ENCODE measurements at regions not wholly inside any gene's neighbourhood (a gene's known extent, or its start where the extent isn't known, plus 50 kb on each side); places are given as distances from the start of the nearest gene placed in this dataset.

DNA sequence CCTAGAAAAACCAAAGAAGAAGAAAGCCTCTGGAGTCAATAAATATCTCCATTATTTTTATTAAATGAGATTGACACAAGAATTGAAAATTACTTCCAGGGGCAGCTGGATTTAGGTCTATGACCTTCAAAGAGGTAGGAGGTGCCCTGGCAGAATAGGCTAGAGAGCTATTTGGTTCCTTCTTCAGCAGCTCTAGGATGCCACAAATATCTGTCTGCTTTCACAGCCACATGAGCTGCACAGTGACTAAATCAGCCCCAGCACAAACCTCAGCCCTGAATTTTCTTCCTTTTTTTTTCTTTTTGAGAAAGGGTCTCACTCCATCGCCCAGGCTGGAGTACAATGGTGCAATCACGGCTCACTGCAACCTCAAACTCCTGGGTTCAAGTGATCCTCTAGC is 223.5 kb downstream of the ABHD5 start:
- intact Hi-C loops (cut with DNase I), result no loop called here
- DNase-seq (ENCODE audit: missing footprints), result no peak
- ATAC-seq, result no peak

DNA sequence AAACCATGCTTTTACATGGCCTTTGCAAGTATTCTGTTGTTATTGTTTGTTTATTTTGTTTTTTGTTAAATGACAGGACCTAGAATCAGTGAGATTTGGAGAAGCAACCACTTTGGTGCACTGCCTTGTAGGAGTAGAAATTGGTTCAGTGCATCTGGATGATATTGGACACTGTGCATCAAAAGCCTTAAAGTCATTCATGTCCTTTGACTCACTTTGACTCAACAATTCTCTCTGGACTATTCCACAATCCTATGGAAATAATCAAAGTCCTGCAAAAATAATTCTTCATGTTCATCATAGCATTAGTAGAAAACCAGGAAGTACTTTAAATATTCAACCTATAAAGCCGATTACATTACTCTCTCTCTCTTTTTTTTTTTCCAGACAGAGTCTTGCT is 224.8 kb downstream of the ABHD5 start:
- no peak for DNase-seq (ENCODE audit: missing footprints)
- intact Hi-C loops (cut with DNase I), result no loop called here
- ATAC-seq, result no peak

DNA sequence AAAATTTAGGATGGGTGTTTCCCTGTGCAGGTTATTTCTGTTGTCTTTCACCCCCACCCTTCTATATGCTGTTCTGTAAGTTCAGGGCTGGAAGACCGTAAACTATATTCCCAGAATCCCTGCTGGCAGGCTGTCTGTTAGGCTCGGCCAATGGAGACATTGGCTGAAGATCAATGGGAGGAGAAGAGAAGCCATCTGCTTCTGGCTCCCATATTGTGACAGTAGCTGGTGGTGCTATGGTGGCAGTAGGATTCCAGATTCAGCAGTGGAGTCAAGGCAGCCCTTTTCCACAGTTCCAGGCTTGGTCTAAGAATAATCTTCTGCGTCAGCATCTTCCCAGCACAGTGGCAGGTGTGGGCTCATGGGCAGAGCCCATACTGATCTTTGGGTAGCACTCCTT is 226.6 kb downstream of the ABHD5 start:
- ATAC-seq, result no peak
- no peak for DNase-seq (ENCODE audit: missing footprints)
- intact Hi-C loops (cut with DNase I), result no loop called here

DNA sequence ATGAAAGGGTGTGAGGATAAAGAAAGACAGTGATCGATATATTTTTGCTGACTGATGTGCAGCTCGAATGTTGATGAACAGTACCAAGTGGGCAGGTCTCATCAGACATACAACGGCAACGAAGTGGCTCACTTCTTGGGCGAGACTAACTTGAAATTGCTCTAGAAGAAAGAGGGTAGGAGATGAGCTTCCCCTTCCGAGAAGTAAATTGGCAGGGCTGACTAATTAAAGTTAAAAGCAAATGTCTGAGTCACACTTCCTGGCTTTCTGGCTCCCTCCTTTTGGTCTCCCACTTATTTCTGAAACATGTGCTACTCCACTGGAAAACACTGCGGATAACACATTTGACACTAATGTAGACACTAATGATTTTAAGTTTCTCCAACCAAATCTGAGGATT is 228.3 kb downstream of the ABHD5 start:
- no peak for ATAC-seq
- intact Hi-C loops (cut with DNase I), result no loop called here
- no peak for DNase-seq (ENCODE audit: missing footprints)

DNA sequence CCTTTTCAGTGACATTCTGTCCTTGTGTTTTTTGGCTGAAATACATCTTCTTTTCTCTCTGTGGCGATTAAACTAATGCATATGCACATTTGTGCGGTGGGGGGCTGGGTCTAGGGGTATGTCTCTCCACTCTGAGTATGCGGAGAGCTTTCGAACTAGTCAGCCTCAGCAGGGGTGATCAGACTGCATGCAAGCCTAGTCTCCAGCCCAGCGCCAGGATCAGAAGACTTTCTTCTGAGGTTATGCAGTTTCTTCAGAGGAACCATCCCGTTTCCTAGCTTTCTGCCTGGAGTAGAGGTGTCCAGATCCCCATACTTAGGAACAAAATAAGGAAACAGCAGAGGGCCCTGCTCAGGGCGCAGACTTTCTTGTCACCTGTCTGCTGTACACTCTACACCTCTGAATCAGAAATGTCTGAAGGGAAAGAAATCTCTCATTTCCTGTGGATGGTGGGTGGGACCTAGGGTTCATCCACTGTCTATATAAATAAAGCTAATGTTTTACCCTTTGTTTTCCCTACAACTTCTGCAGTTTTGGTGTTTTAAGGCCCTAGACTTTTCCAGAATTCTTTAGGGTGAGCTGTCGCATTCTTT is 230.4 kb downstream of the ABHD5 start:
- DNase-seq (ENCODE audit: missing footprints), result no peak
- intact Hi-C loops (cut with DNase I), result no loop called here
- ATAC-seq, result no peak

DNA sequence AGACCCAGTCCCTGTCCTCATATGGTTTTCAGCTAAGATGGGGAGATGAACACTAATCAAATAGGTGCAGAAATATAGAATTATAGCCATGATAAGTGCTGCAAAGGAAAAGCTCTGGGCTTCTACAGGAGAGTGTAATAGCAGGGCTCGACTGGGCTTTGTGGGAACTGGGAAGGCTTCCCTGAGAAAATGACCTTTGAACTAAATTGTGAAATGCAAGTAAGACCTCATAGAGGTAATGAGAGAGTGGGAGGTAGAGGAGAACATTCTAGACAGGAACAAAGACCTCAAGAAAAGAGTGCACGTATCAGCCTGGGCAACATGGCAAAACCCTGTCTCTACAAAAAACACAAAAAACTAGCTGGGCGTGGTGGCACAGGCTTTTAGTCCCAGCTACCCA is 231.6 kb downstream of the ABHD5 start:
- no peak for DNase-seq (ENCODE audit: missing footprints)
- intact Hi-C loops (cut with DNase I), result no loop called here
- no peak for ATAC-seq

DNA sequence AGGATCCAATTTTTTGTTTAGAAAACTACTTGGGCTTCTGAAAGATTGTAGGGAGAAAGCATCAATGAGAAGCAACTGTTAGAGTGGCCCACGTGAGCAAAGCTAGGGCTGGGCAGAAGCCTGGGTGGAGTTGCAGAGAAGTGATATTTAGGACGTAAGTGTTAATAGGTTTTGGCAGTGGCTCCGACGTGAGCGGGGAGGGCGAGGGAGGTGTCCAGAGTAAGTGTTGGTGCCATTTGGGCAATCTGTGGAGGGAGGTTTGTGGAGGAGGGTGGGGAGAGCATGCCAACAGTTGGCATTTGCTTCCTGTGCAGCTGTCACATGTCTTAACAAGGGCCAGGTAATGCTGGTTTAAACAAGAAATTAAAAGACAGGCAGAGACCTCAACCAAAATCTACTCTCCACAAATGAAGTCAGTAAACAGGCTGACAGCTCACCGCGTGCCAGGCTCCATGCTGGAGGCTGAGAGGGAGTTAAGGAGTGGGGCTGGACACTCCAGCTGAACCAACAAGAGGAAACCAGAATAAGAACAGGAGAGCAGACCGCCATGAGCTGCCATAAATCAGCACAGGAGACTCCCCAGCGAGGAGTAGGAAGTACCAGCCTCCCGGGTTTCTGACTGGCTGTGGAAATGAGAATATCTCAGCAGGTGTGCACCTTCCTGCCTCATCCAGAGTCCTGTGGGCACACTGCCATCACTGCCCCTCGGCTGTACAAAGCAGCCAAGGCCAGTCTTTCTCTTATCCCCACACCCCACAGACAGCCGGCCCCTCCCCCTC is 232.6 kb downstream of the ABHD5 start:
- intact Hi-C loops (cut with DNase I), result no loop called here
- ATAC-seq (peak; percentile 34), DNase-seq (ENCODE audit: missing footprints) (no peak)

DNA sequence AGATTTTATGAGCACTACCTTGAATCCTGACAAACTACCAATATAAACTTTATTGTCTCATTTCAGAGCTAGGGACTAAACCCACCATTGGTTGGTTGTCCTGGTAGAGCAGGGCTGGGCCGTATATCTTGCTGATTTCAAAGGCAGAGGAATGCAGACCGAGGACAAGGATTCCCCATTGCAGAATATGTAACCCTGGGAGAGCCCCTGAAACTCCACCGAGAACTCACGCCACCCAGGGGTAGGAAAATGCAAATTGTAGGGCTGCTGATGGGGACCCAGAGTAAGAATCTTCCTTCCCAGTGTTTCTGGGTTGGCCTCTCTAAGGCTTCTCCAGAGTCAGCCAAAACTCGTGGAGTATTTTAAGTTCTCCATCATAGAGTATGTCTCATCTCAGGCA is 235.3 kb downstream of the ABHD5 start:
- DNase-seq (ENCODE audit: missing footprints), result no peak
- no peak for ATAC-seq
- intact Hi-C loops (cut with DNase I), result no loop called here

DNA sequence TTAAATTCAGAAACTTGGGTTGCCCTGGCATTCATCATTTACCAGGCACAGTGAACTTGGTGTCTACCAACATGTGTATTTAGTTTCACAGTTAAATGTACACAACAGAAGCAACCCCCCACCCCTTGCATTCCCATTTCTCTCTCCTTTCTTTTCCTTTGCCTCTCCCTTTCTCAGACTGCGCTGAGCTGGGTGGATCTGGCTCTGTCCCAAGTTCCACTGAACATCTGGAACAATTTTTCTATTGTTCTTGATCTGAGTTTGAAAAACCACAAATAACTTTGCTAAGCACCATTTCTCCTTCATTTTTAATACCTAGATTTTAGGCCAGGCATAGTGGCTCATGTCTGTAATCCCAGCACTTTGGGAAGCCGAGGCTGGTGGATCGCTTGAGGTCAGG is 242.2 kb downstream of the ABHD5 start:
- intact Hi-C loops (cut with DNase I), result no loop called here
- ATAC-seq (no peak), DNase-seq (ENCODE audit: missing footprints) (no peak)

DNA sequence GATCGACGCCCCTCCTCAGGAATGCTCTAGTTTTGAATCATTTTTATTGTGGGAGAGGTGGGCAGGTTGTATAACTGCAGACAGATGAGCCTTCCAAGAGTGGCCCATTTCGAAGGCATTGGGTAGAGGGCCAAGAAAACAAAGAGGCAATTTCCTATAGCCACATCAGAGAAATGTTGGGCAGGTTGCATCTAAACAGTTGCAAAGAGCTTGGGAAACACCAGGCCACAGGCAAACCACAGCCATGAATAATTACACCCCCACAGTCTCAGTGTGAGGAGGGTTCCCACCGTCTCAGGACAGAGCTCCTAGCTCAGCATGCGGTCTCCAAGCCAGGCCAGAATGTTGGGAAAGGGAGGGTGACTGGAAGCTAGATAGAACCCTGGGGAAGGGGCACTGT is 257.3 kb downstream of the ABHD5 start:
- DNase-seq (ENCODE audit: missing footprints) (no peak), ATAC-seq (no peak)
- intact Hi-C loops (cut with DNase I), result no loop called here

DNA sequence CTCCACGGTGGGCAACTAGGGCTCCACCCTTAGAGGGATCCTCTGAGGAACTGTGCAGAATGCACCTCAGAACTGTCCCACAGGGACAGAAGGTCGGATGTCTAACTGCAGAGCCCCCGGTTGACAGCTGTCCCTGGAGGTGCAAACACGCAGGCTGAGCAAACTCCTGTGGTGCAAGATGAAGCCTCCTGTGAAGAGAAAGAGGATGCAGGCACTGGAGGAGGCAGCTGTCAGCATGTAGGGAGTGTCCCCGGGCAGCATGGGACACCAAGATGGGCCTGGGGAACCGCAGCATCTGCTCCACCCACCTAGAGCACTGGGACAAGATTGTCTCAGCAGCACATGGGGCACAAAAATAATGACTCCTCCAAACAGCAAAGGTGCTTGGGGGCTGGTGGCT is 258.9 kb downstream of the ABHD5 start:
- no peak for DNase-seq (ENCODE audit: missing footprints)
- intact Hi-C loops (cut with DNase I), result no loop called here
- ATAC-seq, result no peak

DNA sequence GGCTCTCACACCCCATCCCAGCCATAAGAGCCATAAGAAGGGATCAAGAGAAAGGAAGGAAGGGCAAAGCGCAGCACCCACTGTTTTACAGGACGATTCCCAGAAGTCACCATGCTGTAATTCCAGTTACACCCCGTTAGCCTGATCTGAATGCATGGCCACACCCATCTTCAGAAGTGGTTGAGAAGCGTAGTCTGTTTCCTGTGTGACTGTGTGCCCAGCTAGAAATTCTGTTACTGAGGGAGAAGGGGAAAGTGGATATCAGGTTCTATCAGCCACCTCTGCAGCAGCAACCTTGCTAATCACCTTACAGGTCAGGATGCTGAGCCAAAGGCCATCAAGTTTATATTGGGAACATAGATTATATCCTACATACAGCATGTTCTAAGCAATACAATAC is 260.0 kb downstream of the ABHD5 start:
- ATAC-seq (no peak), DNase-seq (ENCODE audit: missing footprints) (no peak)
- intact Hi-C loops (cut with DNase I), result no loop called here

DNA sequence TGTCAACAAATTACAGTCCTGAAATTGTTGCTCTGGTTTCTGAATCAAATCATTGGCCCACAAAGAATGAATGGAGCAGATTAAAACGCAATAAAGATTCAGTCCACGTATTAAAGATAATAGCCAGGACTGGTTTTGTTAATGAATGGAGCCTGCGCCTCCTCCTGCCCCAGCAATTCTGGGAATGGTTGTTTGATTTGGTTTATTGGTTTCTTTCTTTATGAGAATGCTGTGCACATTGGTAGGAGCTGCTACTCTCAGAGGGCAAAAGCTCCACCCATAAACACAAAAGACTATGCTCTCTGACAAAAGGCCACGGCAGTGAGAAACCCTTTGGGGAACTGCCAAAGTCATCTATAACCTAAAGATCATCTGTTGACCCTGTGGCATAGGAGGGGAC is 261.1 kb downstream of the ABHD5 start:
- no peak for ATAC-seq
- no peak for DNase-seq (ENCODE audit: missing footprints)
- intact Hi-C loops (cut with DNase I), result no loop called here

DNA sequence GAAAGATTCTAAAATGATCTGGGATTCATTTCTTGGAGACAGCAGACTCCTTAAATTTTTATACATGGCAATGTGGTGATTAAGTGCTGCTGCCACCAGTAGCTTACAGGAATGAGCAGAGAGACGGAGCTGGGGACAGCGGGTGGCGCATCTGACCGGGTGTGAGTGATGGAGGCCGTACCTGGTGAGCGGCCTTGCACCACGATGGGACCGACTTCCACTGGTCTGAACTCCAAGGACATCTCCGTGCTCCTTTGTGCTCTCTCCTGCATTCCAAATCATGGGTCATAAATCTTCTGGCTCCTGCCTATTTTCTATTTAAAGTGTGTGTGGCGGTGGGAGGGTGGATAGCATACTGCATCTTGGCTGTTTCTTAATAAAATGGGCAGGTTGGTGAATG is 262.6 kb downstream of the ABHD5 start:
- DNase-seq (ENCODE audit: missing footprints), result no peak
- intact Hi-C loops (cut with DNase I), result no loop called here
- ATAC-seq, result no peak

DNA sequence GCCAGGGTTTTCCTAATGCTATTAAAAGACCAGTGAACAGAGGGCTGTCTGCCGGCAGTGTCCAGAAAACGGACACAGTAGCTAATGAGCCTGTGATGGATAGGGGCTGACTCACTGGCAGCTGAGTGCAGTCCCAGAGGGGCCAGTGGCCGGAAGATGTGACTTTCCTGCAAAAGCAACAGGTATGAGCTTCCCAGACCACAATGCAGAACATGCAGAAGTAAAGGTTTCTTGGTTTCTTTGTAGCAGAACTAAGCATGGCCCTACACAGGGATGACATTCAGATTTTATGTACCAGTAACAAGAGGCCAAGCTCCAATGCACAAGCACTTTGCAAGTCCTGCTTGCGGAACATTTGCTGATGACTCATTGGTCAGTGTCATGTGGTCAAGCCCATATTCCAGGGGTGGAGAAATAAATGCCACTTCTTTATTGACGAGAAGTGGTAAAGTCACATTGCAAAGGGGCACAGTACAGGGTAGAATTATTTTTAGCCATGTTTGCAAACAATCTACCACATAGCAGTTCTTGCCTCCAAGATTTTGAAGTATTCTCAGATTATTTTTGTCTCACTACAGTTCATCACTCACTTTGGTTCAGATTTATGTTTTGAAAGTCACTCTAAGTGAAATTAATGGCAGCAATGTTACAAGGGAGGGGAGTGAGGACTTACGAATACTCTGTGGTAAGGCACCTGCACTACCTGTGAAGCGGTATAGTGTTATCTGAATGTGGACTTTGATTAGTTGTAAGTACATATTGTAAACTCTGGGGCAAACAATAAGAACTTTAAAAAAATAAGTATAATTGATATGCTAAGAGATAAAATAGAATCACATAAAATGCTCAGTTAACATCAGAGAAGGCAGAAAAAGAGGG is 263.3 kb downstream of the ABHD5 start:
- intact Hi-C loops (cut with DNase I), result no loop called here
- no peak for DNase-seq (ENCODE audit: missing footprints)
- ATAC-seq, result no peak

DNA sequence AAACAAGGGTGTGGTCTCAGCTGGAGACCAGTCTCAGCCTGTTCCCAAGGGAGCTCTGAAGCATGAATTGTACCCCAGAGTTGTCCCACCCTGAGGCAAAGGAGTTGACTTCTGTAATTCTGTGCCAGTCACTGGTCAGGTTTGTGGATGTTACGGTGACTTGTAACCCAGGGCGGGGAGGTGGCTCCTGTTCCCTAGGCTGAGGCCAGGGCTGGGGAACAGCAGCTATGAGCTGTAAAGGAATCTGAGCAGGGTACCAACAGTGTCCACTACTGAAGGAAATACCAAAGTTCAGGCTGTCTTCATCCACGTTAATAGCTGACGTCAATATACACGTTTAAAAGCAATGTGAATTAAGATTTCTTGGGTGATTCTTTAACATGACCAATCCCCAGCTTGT is 266.2 kb downstream of the ABHD5 start:
- intact Hi-C loops (cut with DNase I), result no loop called here
- no peak for ATAC-seq
- no peak for DNase-seq (ENCODE audit: missing footprints)

DNA sequence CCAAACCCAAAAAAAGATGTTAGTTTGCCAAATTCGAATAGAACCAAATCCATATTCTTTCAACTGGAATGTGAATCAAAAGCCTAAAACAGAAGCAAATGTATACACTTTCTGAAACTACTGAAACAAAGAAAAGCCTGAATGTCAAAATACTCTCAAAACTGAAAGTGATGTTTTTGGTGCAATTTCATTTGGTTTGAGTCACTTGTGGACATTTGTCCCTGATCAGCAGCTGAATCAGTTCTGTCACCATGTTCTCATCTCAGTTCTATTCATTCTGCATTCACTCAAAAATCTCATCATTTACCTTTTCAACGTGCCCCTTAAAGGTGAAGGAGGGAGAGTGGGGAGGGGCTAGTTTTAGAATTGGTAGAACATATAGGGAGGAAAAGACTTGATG is 266.8 kb downstream of the ABHD5 start:
- DNase-seq (ENCODE audit: missing footprints) (no peak), ATAC-seq (no peak)
- intact Hi-C loops (cut with DNase I), result no loop called here

DNA sequence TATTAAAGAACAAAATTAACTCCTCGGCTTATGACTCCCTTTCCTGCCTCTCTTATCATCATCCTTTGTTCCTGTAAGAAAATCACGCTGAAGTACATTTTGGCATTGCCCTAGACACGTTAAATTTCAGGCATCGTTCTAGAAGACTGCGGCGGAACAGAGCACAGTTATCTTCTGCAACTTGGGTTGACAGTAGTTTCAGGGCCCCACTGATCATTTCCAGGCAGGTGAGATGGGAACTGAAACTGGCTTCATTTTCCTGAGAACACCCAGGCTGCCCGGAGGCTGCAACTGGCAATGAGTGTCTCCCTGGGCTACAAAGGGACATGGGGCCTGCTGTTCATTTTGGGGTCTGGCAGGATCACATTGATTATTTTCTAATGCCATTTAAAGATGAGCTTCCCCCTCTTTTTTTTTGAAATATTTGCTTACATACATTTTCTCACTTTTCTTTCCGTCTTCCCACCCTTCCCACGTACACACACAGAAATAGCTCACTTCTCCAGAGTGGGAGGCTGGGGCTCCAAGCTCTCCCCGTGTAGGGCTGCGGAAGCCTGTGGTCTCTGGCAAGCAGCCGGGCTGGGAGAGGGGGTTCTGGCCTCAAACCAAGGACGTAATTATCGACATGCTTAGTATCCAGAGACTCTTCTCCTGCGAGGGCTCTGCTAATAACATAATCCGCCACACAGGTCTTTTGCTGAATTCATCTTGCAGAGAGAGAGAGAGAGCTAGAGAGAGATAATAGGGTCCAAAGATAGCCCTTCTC is 267.4 kb downstream of the ABHD5 start:
- intact Hi-C loops (cut with DNase I), result no loop called here
- DNase-seq (ENCODE audit: missing footprints) (no peak), ATAC-seq (no peak)

DNA sequence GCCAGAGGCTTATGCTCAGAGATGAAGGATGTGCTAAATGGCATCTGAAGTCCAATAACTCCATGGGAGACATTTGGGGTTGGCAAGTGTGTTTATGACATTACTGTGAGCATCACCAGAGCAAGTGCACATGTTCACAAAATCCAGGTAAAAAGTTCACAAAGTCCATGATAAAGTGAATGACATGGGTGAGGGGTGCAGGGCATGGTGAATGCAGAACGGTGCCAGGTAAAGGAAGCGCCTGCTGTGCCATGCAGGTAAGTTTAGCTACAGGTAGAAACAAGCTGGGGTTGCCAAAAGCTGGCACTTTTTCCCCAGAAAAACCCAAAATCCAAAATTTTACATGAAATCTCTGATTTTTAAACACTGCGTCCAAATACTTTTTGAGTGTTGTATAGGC is 268.2 kb downstream of the ABHD5 start:
- intact Hi-C loops (cut with DNase I), result no loop called here
- ATAC-seq, result no peak
- no peak for DNase-seq (ENCODE audit: missing footprints)
